Activated T-helper 17 cell treated with anti-CD3 and anti-CD28 coated beads, Interleukin-2, amount 50 U/mL, for 72 hours (primary cell): ENCODE measurements at regions not wholly inside any gene's neighbourhood (a gene's known extent, or its start where the extent isn't known, plus 50 kb on each side); places are given as distances from the start of the nearest gene placed in this dataset.

Experiments
- ATAC-seq: fragments of 150-1000 bp; cut with Tn5 transposase; replicated peaks from 2 replicates; pipeline ENCODE4 v1.10.0; 2021; ENCODE audit warnings: mild to moderate bottlenecking, moderate library complexity
- H3K27ac Mint-ChIP-seq: one replicate; pipeline ENCODE4 v1.8.0; 2022; ENCODE audit warnings: mixed read lengths
- H3K27me3 Mint-ChIP-seq: one replicate; pipeline ENCODE4 v1.8.0; 2022; ENCODE audit warnings: mixed read lengths
- H3K36me3 Mint-ChIP-seq: one replicate; pipeline ENCODE4 v1.8.0; 2022; ENCODE audit warnings: low read depth, mild to moderate bottlenecking, mixed read lengths
- H3K4me1 Mint-ChIP-seq: one replicate; pipeline ENCODE4 v1.8.0; 2022; ENCODE audit warnings: mixed read lengths
- H3K4me3 Mint-ChIP-seq: one replicate; pipeline ENCODE4 v1.8.0; 2022; ENCODE audit warnings: mild to moderate bottlenecking, mixed read lengths
- H3K9me3 Mint-ChIP-seq: one replicate; pipeline ENCODE4 v1.8.0; 2022; ENCODE audit warnings: mixed read lengths

- no peaks in the 10 kb centered on the region for H3K4me1 Mint-ChIP-seq
- no peak for ATAC-seq
- no peak overlapping the region for H3K4me3 Mint-ChIP-seq
- no peaks in the 10 kb centered on the region for H3K36me3 Mint-ChIP-seq
- H3K9me3 Mint-ChIP-seq = no peaks in the 10 kb centered on the region
- no peaks in the 10 kb centered on the region for H3K27me3 Mint-ChIP-seq
- no peak overlapping the region for H3K27ac Mint-ChIP-seq
Observed at GRCh38 chr4:111808174-111808573, 337.1 kb upstream of the FAM241A start.

- Mint-ChIP-seq H3K36me3 (no peaks in the 10 kb centered on the region), H3K4me1 (no peaks in the 10 kb centered on the region), H3K4me3 (no peak overlapping the region), H3K27ac (no peak overlapping the region), H3K27me3 (no peaks in the 10 kb centered on the region), H3K9me3 (peaks cover 4% of the 10 kb centered on the region)
- ATAC-seq = no peak
Observed at GRCh38 chr4:111811661-111812060, 333.6 kb upstream of the FAM241A start.

- Mint-ChIP-seq H3K9me3 (peaks cover 5% of the 10 kb centered on the region), H3K36me3 (no peaks in the 10 kb centered on the region), H3K4me1 (no peaks in the 10 kb centered on the region), H3K27ac (no peak overlapping the region), H3K4me3 (no peak overlapping the region), H3K27me3 (no peaks in the 10 kb centered on the region)
- no peak for ATAC-seq
Observed at GRCh38 chr4:111812114-111812513, 333.1 kb upstream of the FAM241A start.

- no peak for ATAC-seq
- H3K36me3 Mint-ChIP-seq = no peaks in the 10 kb centered on the region
- no peak overlapping the region for H3K27ac Mint-ChIP-seq
- no peaks in the 10 kb centered on the region for H3K4me1 Mint-ChIP-seq
- H3K4me3 Mint-ChIP-seq = no peak overlapping the region
- H3K27me3 Mint-ChIP-seq = no peaks in the 10 kb centered on the region
- peaks cover 5% of the 10 kb centered on the region for H3K9me3 Mint-ChIP-seq
Observed at GRCh38 chr4:111812760-111813159, 332.5 kb upstream of the FAM241A start.

GRCh38 chr4:111813555-111814140 is 331.6 kb upstream of the FAM241A start:
- Mint-ChIP-seq H3K4me1 (no peaks in the 10 kb centered on the region), H3K27ac (no peak overlapping the region), H3K36me3 (no peaks in the 10 kb centered on the region), H3K27me3 (no peaks in the 10 kb centered on the region), H3K4me3 (no peak overlapping the region), H3K9me3 (peaks cover 5% of the 10 kb centered on the region)
- ATAC-seq = no peak

- H3K27ac Mint-ChIP-seq = no peak overlapping the region
- no peak overlapping the region for H3K4me3 Mint-ChIP-seq
- no peaks in the 10 kb centered on the region for H3K4me1 Mint-ChIP-seq
- peaks cover 5% of the 10 kb centered on the region for H3K9me3 Mint-ChIP-seq
- H3K36me3 Mint-ChIP-seq = no peaks in the 10 kb centered on the region
- ATAC-seq = no peak
- H3K27me3 Mint-ChIP-seq = no peaks in the 10 kb centered on the region
Observed at GRCh38 chr4:111814961-111815360, 330.3 kb upstream of the FAM241A start.

- Mint-ChIP-seq H3K4me3 (no peak overlapping the region), H3K36me3 (no peaks in the 10 kb centered on the region), H3K27ac (no peak overlapping the region), H3K9me3 (peaks cover 7% of the 10 kb centered on the region), H3K4me1 (no peaks in the 10 kb centered on the region), H3K27me3 (no peaks in the 10 kb centered on the region)
- ATAC-seq = no peak
Observed at GRCh38 chr4:111821342-111821741, 323.9 kb upstream of the FAM241A start.

GRCh38 chr4:111836601-111837000 is 308.7 kb upstream of the FAM241A start:
- H3K9me3 Mint-ChIP-seq = no peaks in the 10 kb centered on the region

GRCh38 chr4:111837761-111838160 is 307.5 kb upstream of the FAM241A start:
- H3K27ac Mint-ChIP-seq = no peak overlapping the region
- H3K27me3 Mint-ChIP-seq = no peaks in the 10 kb centered on the region
- no peak for ATAC-seq
- H3K9me3 Mint-ChIP-seq = no peaks in the 10 kb centered on the region
- H3K36me3 Mint-ChIP-seq = no peaks in the 10 kb centered on the region
- no peak overlapping the region for H3K4me3 Mint-ChIP-seq
- H3K4me1 Mint-ChIP-seq = no peaks in the 10 kb centered on the region

More at GRCh38 chr4:111836601-111837000, 308.7 kb upstream of the FAM241A start:
- Mint-ChIP-seq H3K36me3 (no peaks in the 10 kb centered on the region), H3K27ac (no peak overlapping the region), H3K27me3 (no peaks in the 10 kb centered on the region), H3K4me1 (no peaks in the 10 kb centered on the region), H3K4me3 (no peak overlapping the region)
- no peak for ATAC-seq

GRCh38 chr4:111838406-111838930 is 306.8 kb upstream of the FAM241A start:
- no peak overlapping the region for H3K4me3 Mint-ChIP-seq
- no peak overlapping the region for H3K27ac Mint-ChIP-seq
- ATAC-seq = no peak
- H3K9me3 Mint-ChIP-seq = no peaks in the 10 kb centered on the region
- H3K36me3 Mint-ChIP-seq = no peaks in the 10 kb centered on the region
- H3K4me1 Mint-ChIP-seq = no peaks in the 10 kb centered on the region
- no peaks in the 10 kb centered on the region for H3K27me3 Mint-ChIP-seq

- Mint-ChIP-seq H3K36me3 (no peaks in the 10 kb centered on the region), H3K27ac (no peak overlapping the region), H3K4me1 (no peaks in the 10 kb centered on the region), H3K9me3 (no peaks in the 10 kb centered on the region), H3K27me3 (no peaks in the 10 kb centered on the region), H3K4me3 (no peak overlapping the region)
- no peak for ATAC-seq
Observed at GRCh38 chr4:111839141-111839540, 306.1 kb upstream of the FAM241A start.

GRCh38 chr4:111842336-111842735 is 302.9 kb upstream of the FAM241A start:
- H3K9me3 Mint-ChIP-seq = no peaks in the 10 kb centered on the region
- no peaks in the 10 kb centered on the region for H3K36me3 Mint-ChIP-seq
- no peak overlapping the region for H3K27ac Mint-ChIP-seq
- H3K4me3 Mint-ChIP-seq = no peak overlapping the region
- H3K27me3 Mint-ChIP-seq = no peaks in the 10 kb centered on the region
- no peaks in the 10 kb centered on the region for H3K4me1 Mint-ChIP-seq
- no peak for ATAC-seq

GRCh38 chr4:111847296-111848008 is 297.8 kb upstream of the FAM241A start:
- no peak overlapping the region for H3K27ac Mint-ChIP-seq
- no peaks in the 10 kb centered on the region for H3K9me3 Mint-ChIP-seq
- no peaks in the 10 kb centered on the region for H3K36me3 Mint-ChIP-seq
- ATAC-seq = no peak
- H3K27me3 Mint-ChIP-seq = no peaks in the 10 kb centered on the region
- no peak overlapping the region for H3K4me3 Mint-ChIP-seq
- H3K4me1 Mint-ChIP-seq = no peaks in the 10 kb centered on the region

GRCh38 chr4:111849746-111850284 is 295.4 kb upstream of the FAM241A start:
- Mint-ChIP-seq H3K4me1 (no peaks in the 10 kb centered on the region), H3K27ac (no peak overlapping the region), H3K9me3 (no peaks in the 10 kb centered on the region), H3K27me3 (no peaks in the 10 kb centered on the region), H3K36me3 (no peaks in the 10 kb centered on the region), H3K4me3 (no peak overlapping the region)
- ATAC-seq = no peak

GRCh38 chr4:111854494-111855087 is 290.7 kb upstream of the FAM241A start:
- no peaks in the 10 kb centered on the region for H3K27me3 Mint-ChIP-seq
- H3K9me3 Mint-ChIP-seq = no peaks in the 10 kb centered on the region
- H3K36me3 Mint-ChIP-seq = no peaks in the 10 kb centered on the region
- H3K4me3 Mint-ChIP-seq = no peak overlapping the region
- no peak for ATAC-seq
- H3K27ac Mint-ChIP-seq = no peak overlapping the region
- H3K4me1 Mint-ChIP-seq = no peaks in the 10 kb centered on the region
